ENCODE measurements at regions not wholly inside any gene's neighbourhood (a gene's known extent, or its start where the extent isn't known, plus 50 kb on each side); places are given as distances from the start of the nearest gene placed in this dataset.

GRCh38 chr5:3103262-3103811 lies 351.9 kb upstream of the IRX2 start:
- DNase-seq (no peak), ATAC-seq (no peak)
- no peak overlapping the region for H3K4me3 ChIP-seq
- H3K27ac ChIP-seq: no peak overlapping the region
- intact Hi-C loops (cut with DNase I): no loop called here
- H3K9me3 ChIP-seq: no peaks in the 10 kb centered on the region
- 44 to 59% (median 48%) methylated on average over 21 of the region's 21 CpGs for WGBS, 3 donors
- H3K36me3 ChIP-seq (ENCODE audit: insufficient read depth in 1 of 2, low read depth in 1 of 2): no peaks in the 10 kb centered on the region
- H3K27me3 ChIP-seq (ENCODE audit: insufficient read depth in 3 of 3, low read length in 2 of 3): peaks cover 0 to 24% (median 6%) of the 10 kb centered on the region in 3 donors
- H3K4me1 ChIP-seq: no peaks in the 10 kb centered on the region
- TF ChIP-seq CTCF (IDR thresholded peaks at IDR 0.05): no peak

GRCh38 chr5:3102531-3102930 lies 351.1 kb upstream of the IRX2 start:
- 47 to 58% (median 54%) methylated on average over 4 of the region's 4 CpGs for WGBS, 3 donors
- DNase-seq (no peak), ATAC-seq (no peak)
- Histone ChIP-seq H3K27ac (no peak overlapping the region), H3K36me3 (ENCODE audit: insufficient read depth in 1 of 2, low read depth in 1 of 2) (no peaks in the 10 kb centered on the region), H3K4me1 (no peaks in the 10 kb centered on the region), H3K9me3 (no peaks in the 10 kb centered on the region), H3K4me3 (no peak overlapping the region), H3K27me3 (ENCODE audit: insufficient read depth in 3 of 3, low read length in 2 of 3) (peaks cover 0 to 24% (median 6%) of the 10 kb centered on the region in 3 donors)
- no peak for TF ChIP-seq CTCF (IDR thresholded peaks at IDR 0.05)
- intact Hi-C loops (cut with DNase I): no loop called here

GRCh38 chr5:3101561-3101960 lies 350.1 kb upstream of the IRX2 start:
- ATAC-seq: no peak
- 43 to 55% (median 46%) methylated on average over 6 of the region's 6 CpGs for WGBS, 3 donors

GRCh38 chr5:3100921-3101551 lies 349.6 kb upstream of the IRX2 start:
- ATAC-seq (no peak), DNase-seq (no peak)
- H3K4me3 ChIP-seq: no peak overlapping the region
- H3K27me3 ChIP-seq (ENCODE audit: insufficient read depth in 3 of 3, low read length in 2 of 3): peaks cover 0 to 18% (median 6%) of the 10 kb centered on the region in 3 donors
- H3K27ac ChIP-seq: no peak overlapping the region
- no peaks in the 10 kb centered on the region for H3K36me3 ChIP-seq (ENCODE audit: insufficient read depth in 1 of 2, low read depth in 1 of 2)
- H3K9me3 ChIP-seq: no peaks in the 10 kb centered on the region
- TF ChIP-seq CTCF (IDR thresholded peaks at IDR 0.05): no peak
- H3K4me1 ChIP-seq: no peaks in the 10 kb centered on the region
- intact Hi-C loops (cut with DNase I): no loop called here
- WGBS, 3 donors: 39 to 47% (median 39%) methylated on average over 12 to 14 of the region's 14 CpGs

More at GRCh38 chr5:3101561-3101960, 350.1 kb upstream of the IRX2 start:
- Histone ChIP-seq H3K4me1 (no peaks in the 10 kb centered on the region), H3K9me3 (no peaks in the 10 kb centered on the region), H3K27ac (no peak overlapping the region), H3K27me3 (ENCODE audit: insufficient read depth in 3 of 3, low read length in 2 of 3) (peaks cover 0 to 18% (median 6%) of the 10 kb centered on the region in 3 donors), H3K4me3 (no peak overlapping the region), H3K36me3 (ENCODE audit: insufficient read depth in 1 of 2, low read depth in 1 of 2) (no peaks in the 10 kb centered on the region)
- TF ChIP-seq CTCF (IDR thresholded peaks at IDR 0.05): no peak
- DNase-seq: no peak
- intact Hi-C loops (cut with DNase I): no loop called here

GRCh38 chr5:3099954-3100353 lies 348.5 kb upstream of the IRX2 start:
- intact Hi-C loops (cut with DNase I): no loop called here
- no peak for DNase-seq
- no peak for TF ChIP-seq CTCF (IDR thresholded peaks at IDR 0.05)
- no peak overlapping the region for H3K27ac ChIP-seq
- H3K4me1 ChIP-seq: no peaks in the 10 kb centered on the region
- WGBS, 3 donors: 65 to 67% (median 66%) methylated on average over 6 of the region's 6 CpGs
- H3K27me3 ChIP-seq (ENCODE audit: insufficient read depth in 3 of 3, low read length in 2 of 3): peaks cover 0 to 10% (median 2%) of the 10 kb centered on the region in 3 donors
- no peaks in the 10 kb centered on the region for H3K9me3 ChIP-seq
- no peak overlapping the region for H3K4me3 ChIP-seq
- no peaks in the 10 kb centered on the region for H3K36me3 ChIP-seq (ENCODE audit: insufficient read depth in 1 of 2, low read depth in 1 of 2)
- ATAC-seq: no peak

All from psoas muscle (tissue), 7 donors.